Muscle layer of duodenum (tissue), 2 donors: ENCODE measurements at regions not wholly inside any gene's neighbourhood (a gene's known extent, or its start where the extent isn't known, plus 50 kb on each side); places are given as distances from the start of the nearest gene placed in this dataset.
"Not testable (repeated sequence)": the region's sequence is repeated elsewhere in the genome, so short reads cannot be mapped to it uniquely, and the experiment has no call there.

Experiments
- H3K27ac ChIP-seq: one replicate; pipeline ENCODE4 v1.7.0; 2013; ENCODE audit warnings: mild to moderate bottlenecking, low read length
- H3K27me3 ChIP-seq: one replicate; pipeline ENCODE4 v1.7.0; 2013; ENCODE audit warnings: low read depth, mild to moderate bottlenecking, control low read depth, low read length
- H3K36me3 ChIP-seq, 2 donors: one replicate each; pipeline ENCODE4 v1.7.0; 2013; ENCODE audit warnings: low read length in 2 of 2, control low read depth in 1 of 2, mild to moderate bottlenecking in 1 of 2; ENCODE audit not compliant: insufficient read depth in 2 of 2, control insufficient read depth in 1 of 2
- H3K4me1 ChIP-seq, 2 donors: one replicate each; pipeline ENCODE4 v1.7.0; 2013; ENCODE audit warnings: low read length in 2 of 2, mild to moderate bottlenecking in 2 of 2, control low read depth in 1 of 2, moderate library complexity in 1 of 2; ENCODE audit not compliant: insufficient read depth in 2 of 2, control insufficient read depth in 1 of 2
- H3K4me3 ChIP-seq, 2 donors: one replicate each; pipeline ENCODE4 v1.7.0; 2013; ENCODE audit warnings: low read length in 2 of 2, low read depth in 1 of 2, mild to moderate bottlenecking in 1 of 2
- H3K9me3 ChIP-seq, 2 donors: one replicate each; pipeline ENCODE4 v1.7.0; 2013; ENCODE audit warnings: low read length in 2 of 2, control low read depth in 1 of 2, mild to moderate bottlenecking in 1 of 2; ENCODE audit not compliant: control insufficient read depth in 1 of 2
- donor health status: healthy.

DNA sequence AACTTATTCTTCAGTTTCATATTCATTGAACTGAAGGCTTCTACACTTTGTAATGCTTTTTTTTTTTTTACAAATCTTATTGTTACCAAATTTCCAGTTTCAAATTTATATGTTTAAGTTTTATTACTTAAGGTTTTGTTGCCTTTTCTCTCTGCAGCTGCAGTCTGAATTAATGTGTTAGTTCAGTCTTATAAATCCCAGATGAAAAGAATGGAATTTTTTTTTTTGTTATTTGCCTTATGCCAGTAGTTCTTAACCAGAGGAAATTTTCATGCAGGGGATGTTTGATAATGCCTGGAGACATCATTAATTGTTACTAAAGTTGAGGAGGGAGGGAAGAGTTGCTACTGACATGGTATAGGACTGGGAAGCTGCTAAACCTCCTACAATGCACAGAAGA is 367.9 kb upstream of the SPRY2 start:
- H3K4me3 ChIP-seq = no peak overlapping the region

DNA sequence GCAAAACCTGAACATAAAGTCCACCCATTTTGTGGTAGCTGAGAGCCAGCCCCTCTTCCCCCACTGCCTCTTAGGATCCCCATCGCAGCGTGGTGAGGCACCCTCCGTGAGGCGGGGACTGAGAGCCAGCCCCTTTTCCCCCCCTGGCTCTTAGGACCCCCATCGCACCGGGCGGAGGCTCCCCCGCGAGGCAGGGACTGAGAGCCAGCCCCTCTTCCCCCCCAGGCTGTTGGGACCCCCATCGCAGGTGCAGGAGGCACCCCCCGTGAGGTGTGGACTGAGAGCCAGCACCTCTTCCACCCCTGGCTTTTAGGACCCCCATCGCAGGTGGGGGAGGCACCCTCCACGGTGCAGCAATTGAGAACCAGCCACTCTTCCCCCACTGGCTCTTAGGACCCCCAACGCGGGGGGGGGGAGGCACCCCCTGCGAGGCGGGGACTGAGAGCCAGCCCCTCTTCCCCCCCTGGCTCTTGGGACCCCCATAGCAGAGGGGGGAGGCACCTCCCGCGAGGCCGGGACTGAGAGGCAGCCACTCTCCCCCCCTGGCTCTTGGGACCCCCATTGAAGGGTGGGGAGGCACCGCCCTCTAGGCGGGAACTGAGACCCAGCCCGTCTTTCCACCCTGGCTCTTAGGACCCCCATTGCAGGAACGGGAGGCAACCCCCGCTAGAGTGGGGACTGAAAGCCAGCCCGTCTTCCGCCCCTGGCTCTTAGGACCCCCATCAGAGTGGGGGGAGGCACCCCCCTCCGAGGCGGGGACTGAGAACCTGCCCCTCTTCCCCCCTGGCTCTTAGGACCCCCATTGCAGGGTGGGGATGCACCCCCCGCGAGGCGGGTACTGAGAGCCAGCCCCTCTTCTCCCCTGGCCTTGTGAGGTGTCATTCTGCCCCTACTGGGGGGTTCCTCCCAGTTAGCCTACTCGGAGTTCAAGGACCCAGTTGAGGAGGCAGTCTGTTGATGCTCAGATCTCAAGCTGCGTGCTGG is 366.4 kb upstream of the SPRY2 start:
- H3K4me1 ChIP-seq = no peaks in the 10 kb centered on the region
- H3K36me3 ChIP-seq = no peaks in the 10 kb centered on the region
- H3K9me3 ChIP-seq = no peaks in the 10 kb centered on the region
- H3K27me3 ChIP-seq = no peaks in the 10 kb centered on the region
- H3K4me3 ChIP-seq = no peak overlapping the region
- no peak overlapping the region for H3K27ac ChIP-seq

More for the DNA sequence above, 367.9 kb upstream of the SPRY2 start:
- H3K4me1 ChIP-seq = no peaks in the 10 kb centered on the region
- peaks cover 0 to 3% of the 10 kb centered on the region in 2 donors for H3K36me3 ChIP-seq
- no peak overlapping the region for H3K27ac ChIP-seq
- no peaks in the 10 kb centered on the region for H3K27me3 ChIP-seq
- peaks cover 0 to 9% of the 10 kb centered on the region in 2 donors for H3K9me3 ChIP-seq

- no peaks in the 10 kb centered on the region for H3K36me3 ChIP-seq
- H3K4me1 ChIP-seq = no peaks in the 10 kb centered on the region
- no peak overlapping the region for H3K27ac ChIP-seq
- H3K9me3 ChIP-seq = no peaks in the 10 kb centered on the region
- H3K27me3 ChIP-seq = no peaks in the 10 kb centered on the region
- no peak overlapping the region for H3K4me3 ChIP-seq
Measured at GRCh38 chr13:80706164-80706471, 365.2 kb upstream of the SPRY2 start.

DNA sequence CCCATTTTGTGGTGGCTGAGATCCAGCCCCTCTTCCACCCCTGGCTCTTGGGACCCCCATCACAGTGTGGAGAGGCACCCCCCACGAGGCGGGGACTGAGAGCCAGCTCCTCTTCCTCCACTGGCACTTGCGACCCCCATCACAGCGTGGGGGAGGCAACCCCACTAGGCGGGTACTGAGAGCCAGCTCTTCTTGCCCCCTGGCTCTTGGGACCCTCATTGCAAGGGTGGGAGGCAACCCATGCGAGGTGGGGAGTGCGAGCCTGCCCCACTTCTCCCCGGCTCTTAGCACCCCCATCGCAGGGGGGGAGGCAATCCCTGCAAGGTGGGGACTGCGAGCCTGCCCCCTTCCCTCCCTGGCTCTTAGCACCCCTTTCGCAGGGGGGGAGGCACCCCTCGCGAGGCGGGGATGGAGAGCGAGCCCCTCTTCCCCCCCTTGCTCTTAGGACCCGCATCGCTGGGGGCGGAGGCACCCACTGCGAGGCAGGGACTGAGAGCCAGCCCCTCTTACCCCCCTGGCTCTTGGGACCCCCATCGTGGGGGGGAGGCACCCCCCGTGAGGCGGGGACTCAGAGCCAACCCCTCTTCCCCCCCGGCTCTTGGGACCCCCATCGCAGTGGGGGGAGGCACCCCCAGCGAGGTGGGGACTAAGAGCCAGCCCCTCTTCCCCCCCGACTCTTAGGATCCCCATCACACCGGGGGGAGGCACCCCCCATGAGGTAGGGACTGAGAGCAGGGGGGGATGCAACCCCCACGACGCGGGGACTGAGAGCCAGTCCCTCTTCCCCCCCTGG is 364.6 kb upstream of the SPRY2 start:
- H3K9me3 ChIP-seq = no peaks in the 10 kb centered on the region
- no peak overlapping the region for H3K4me3 ChIP-seq
- no peak overlapping the region for H3K27ac ChIP-seq
- H3K36me3 ChIP-seq = no peaks in the 10 kb centered on the region
- H3K27me3 ChIP-seq = no peaks in the 10 kb centered on the region
- H3K4me1 ChIP-seq = no peaks in the 10 kb centered on the region

DNA sequence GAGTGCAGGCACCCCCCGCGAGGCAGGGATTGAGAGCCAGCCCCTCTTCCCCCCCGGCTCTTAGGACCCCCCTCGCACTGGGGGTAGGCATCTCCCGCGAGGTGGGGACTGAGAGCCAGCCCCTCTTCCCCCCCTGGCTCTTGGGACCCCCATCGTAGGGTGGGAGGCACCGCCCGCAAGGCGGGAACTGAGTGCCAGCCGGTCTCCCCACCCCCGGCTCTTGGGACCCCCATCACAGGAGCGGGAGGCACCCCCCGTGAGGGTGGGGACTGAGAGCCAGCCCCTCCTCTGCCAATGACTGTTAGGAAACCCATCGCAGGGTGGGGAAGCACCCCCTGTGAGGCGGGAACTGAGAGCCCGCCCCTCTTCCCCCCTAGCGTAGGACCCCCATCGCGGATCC is 363.4 kb upstream of the SPRY2 start:
- Histone ChIP-seq H3K4me1 (no peaks in the 10 kb centered on the region), H3K27ac (no peak overlapping the region), H3K36me3 (no peaks in the 10 kb centered on the region), H3K4me3 (no peak overlapping the region), H3K27me3 (no peaks in the 10 kb centered on the region), H3K9me3 (peaks cover 0 to 3% of the 10 kb centered on the region in 2 donors)

GRCh38 chr13:80695841-80696240 is 354.9 kb upstream of the SPRY2 start:
- Histone ChIP-seq H3K4me3 (no peak overlapping the region), H3K27ac (no peak overlapping the region), H3K9me3 (peaks cover 0 to 10% of the 10 kb centered on the region in 2 donors)

GRCh38 chr13:80691814-80692213 is 350.9 kb upstream of the SPRY2 start:
- H3K4me3 ChIP-seq, H3K36me3 ChIP-seq, H3K27ac ChIP-seq, H3K4me1 ChIP-seq, H3K27me3 ChIP-seq: not testable (repeated sequence)
- H3K9me3 ChIP-seq = peaks cover 0 to 13% of the 10 kb centered on the region in 2 donors

More at GRCh38 chr13:80695841-80696240, 354.9 kb upstream of the SPRY2 start:
- H3K27me3 ChIP-seq = no peaks in the 10 kb centered on the region
- H3K4me1 ChIP-seq = no peaks in the 10 kb centered on the region
- no peaks in the 10 kb centered on the region for H3K36me3 ChIP-seq

- H3K36me3 ChIP-seq = no peaks in the 10 kb centered on the region
- H3K4me1 ChIP-seq = no peaks in the 10 kb centered on the region
- peaks cover 0 to 13% of the 10 kb centered on the region in 2 donors for H3K9me3 ChIP-seq
- H3K27me3 ChIP-seq = no peaks in the 10 kb centered on the region
- H3K4me3 ChIP-seq = no peak overlapping the region
- no peak overlapping the region for H3K27ac ChIP-seq
Measured at GRCh38 chr13:80690208-80690607, 349.3 kb upstream of the SPRY2 start.

- Histone ChIP-seq H3K9me3 (peaks cover 0 to 13% of the 10 kb centered on the region in 2 donors), H3K36me3 (no peaks in the 10 kb centered on the region), H3K27ac (no peak overlapping the region), H3K4me3 (no peak overlapping the region), H3K4me1 (peaks cover 0 to 3% of the 10 kb centered on the region in 2 donors), H3K27me3 (no peaks in the 10 kb centered on the region)
Measured at GRCh38 chr13:80688593-80688992, 347.7 kb upstream of the SPRY2 start.

- no peak overlapping the region for H3K4me3 ChIP-seq
- H3K27me3 ChIP-seq = no peaks in the 10 kb centered on the region
- H3K9me3 ChIP-seq = peaks cover 0 to 5% of the 10 kb centered on the region in 2 donors
- no peaks in the 10 kb centered on the region for H3K36me3 ChIP-seq
- H3K27ac ChIP-seq = no peak overlapping the region
- peaks cover 0 to 3% of the 10 kb centered on the region in 2 donors for H3K4me1 ChIP-seq
Measured at GRCh38 chr13:80685942-80686341, 345.0 kb upstream of the SPRY2 start.

DNA sequence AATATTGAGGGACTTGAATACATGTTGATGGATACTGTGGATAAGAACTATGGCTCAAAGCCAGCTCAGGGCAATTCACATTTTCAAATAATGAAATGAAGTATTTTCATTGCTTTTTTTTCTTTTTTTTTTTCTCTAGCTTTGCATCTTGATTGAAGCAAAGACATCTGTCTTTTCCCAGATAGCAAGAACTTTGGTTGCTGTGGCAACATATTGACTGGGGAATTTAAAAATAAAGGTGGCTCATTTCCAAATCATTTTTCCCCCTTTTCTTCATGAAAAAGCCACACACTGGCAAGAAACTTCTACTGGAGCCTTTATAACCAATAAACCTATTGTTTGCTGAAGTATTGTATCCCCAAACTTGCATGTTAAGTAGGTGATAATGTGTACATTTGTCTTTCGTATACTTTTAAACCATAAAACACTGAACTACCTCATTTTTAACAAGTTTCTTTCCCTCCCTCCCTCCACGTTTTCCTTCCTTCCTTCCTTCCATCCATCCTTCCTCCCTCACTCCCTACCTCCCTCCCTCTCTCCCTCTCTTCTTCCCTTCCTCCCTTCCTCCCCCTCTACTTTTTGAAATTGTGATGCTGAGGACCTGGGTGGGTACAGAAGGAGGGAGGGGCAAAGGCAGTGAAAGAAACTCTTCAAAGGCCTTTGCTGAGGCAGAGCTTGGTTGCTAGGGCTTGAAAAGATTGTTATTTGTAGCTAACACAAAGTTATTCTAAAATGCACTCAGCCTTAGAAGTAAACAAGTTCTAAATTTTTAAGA is 343.5 kb upstream of the SPRY2 start:
- Histone ChIP-seq H3K9me3 (peaks cover 0 to 5% of the 10 kb centered on the region in 2 donors), H3K27ac (no peak overlapping the region), H3K27me3 (no peaks in the 10 kb centered on the region), H3K4me1 (peaks cover 0 to 3% of the 10 kb centered on the region in 2 donors), H3K4me3 (no peak overlapping the region), H3K36me3 (no peaks in the 10 kb centered on the region)
